NCI-H146 (cell line): ENCODE measurements at regions not wholly inside any gene's neighbourhood (a gene's known extent, or its start where the extent isn't known, plus 50 kb on each side); places are given as distances from the start of the nearest gene placed in this dataset.
"Not testable (repeated sequence)": the region's sequence is repeated elsewhere in the genome, so short reads cannot be mapped to it uniquely, and the experiment has no call there.

Experiments used
- DNase-seq: peaks from one replicate; lab custom pipeline; 2025; lab: John Stamatoyannopoulos, UW

DNA sequence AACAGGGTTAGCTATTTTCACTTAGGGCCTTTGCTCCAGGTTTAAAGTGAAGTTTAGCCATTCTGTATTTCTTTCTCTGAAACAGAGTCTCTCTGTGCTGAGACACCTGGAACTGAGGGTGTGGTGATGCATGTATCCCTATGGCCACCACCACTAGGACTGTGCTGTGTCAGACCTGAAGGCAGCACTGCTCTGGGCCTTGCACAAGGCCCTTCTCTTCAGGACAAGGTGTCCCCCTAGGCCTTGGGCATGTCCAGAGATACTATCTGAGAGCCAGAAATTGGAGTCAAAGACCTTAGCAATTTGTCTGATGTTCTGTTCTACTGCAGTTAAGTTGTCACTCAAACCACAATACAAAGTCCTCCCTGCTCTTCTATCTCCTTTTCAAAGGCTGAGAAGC is 1649.2 kb downstream of the AMY1C start:
- DNase-seq, result no peak

- DNase-seq, result no peak
Measured at GRCh38 chr1:105399716-105400115, 1650.0 kb downstream of the AMY1C start.

GRCh38 chr1:105416261-105416660 is 1640.2 kb upstream of the PRMT6 start:
- DNase-seq, result no peak

GRCh38 chr1:105419030-105419429 is 1637.4 kb upstream of the PRMT6 start:
- DNase-seq, result no peak

DNA sequence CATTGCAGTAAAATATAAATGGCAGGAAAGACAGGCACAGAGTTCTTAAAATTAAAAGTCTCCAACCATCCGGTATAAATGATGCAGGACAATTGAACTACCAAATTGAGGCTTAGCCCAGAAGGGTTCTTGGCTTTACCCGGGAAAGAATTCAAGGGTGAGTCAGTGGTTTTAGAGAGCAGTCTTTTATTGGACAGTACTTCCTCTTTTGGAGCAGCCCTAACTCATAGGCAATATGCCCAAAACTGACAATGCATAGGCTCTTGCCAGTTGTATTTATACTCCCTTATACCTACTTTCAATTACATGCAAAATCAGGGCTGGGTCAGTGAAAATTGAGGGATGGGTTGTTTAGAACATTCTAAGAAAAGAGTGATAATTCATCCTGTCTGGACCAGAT is 1628.9 kb upstream of the PRMT6 start:
- DNase-seq, result no peak

GRCh38 chr1:105436589-105437259 is 1619.8 kb upstream of the PRMT6 start:
- DNase-seq, result no peak

- no peak for DNase-seq
Measured at GRCh38 chr1:105437847-105438246, 1618.6 kb upstream of the PRMT6 start.

DNA sequence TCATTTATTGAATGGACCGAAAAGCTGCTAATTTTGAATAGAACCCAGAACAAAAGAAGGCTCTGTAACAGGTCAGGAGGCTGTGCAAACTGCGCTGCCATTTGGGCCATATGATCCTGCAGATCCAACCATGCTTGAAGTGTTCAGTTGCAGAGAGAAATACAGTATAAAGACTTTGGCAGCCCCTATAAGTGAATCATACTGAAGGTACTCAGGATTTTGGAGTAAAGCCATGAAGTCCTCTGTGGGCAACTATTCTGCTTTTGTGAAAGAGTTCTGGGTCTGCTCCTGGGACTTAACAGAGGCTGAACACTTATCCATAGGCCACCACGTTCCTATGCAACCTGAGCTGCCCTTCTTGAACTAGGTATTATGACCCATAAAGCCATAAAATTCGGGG is 1613.6 kb upstream of the PRMT6 start:
- no peak for DNase-seq

DNA sequence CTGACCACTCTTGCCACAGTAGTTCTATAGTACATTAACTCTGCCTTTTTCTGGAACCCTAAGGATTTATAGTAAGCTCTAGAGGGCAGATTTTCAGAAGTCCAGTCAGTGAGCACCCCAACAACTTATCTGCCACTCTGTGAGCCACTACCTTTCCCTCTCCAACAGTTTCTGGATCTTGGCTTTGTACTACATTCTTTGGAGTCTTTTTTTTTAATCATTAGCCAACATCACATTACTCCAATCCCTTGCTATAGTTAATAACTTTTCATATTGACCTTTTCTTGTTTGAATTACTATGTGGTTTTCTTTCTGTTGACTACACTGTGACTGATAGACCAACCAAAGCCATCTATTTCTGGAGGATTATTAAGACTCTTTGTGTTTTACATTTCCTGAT is 1596.7 kb upstream of the PRMT6 start:
- no peak for DNase-seq

DNA sequence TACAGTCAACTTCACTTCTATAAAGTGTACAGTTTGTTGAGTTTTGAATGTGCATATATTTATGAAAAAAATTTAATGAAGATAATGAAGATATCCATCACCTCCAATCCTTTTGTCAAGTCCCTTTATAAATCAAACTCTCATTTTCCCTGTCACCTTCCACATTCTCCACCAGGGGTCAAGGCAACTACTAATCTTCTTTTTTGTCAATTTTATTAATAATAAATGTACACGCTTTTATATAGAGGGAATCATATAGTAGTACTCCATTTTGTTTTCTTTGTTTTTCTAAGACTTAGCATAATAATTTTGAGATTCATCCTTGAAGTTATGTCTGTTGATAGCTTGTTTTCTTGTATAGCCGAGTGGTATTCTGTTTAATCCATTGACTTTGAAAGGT is 1594.2 kb upstream of the PRMT6 start:
- DNase-seq, result no peak

- no peak for DNase-seq
Measured at GRCh38 chr1:105467549-105467948, 1588.9 kb upstream of the PRMT6 start.

- DNase-seq, result not testable (repeated sequence)
Measured at GRCh38 chr1:105470541-105470940, 1585.9 kb upstream of the PRMT6 start.

DNA sequence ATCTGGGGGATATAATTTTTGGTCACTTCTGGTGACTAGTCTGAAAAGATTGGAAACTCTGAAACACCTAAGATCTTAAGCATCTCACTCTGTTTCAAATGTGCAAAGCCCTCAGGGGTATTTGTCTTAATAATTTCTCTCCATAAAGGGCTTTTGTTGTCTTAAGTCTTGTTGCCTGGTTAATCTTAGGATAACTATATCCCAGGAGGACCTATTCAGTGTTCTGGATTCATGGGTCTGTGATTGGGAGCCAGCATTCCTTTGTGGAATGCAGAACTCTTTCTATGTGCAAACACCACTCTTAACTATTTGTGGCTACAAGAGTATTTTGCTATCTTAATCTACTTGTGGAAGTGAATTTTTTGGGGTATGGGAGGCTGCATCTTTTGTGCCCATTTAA is 1573.0 kb upstream of the PRMT6 start:
- DNase-seq, result no peak

GRCh38 chr1:105485207-105485606 is 1571.3 kb upstream of the PRMT6 start:
- no peak for DNase-seq

DNA sequence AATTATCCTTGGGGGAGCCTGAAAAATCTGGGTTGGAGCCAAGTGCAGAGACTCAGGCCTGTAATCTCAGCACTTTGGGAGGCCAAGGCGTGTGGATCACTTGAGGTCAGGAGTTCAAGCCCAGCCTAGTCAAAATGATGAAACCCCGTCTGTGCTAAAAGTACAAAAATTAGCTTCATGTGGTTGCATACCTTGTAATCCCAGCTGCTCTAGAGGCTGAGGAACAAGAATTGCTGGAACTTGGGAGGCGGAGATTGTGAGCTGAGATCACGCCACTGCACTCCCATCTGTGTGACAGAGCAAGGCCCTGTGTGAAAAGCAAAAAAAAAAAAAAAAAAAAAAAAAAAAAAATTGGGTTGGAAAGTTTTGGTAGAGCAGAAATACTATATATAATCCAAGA is 1563.6 kb upstream of the PRMT6 start:
- no peak for DNase-seq

GRCh38 chr1:105516068-105516467 is 1540.4 kb upstream of the PRMT6 start:
- no peak for DNase-seq

GRCh38 chr1:105533996-105534395 is 1522.5 kb upstream of the PRMT6 start:
- no peak for DNase-seq

DNA sequence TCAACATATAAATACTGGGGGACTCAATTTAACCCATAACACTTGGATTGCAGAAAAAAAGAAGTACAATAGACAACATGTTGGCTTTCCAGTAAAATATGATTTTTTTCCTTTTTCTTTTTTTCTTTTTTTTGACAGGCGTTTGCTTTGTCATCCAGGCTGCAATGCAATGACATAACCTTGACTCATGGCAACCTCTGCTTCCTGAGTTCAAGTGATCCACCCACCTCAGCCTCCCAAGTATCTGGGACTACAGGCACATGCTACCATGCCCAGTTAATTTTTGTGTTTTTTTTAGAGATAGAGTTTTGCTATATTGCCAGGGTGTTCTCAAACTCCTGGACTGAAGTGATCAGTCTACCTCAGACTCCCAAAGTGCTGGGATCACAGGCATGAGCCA is 1512.0 kb upstream of the PRMT6 start:
- DNase-seq, result no peak

DNA sequence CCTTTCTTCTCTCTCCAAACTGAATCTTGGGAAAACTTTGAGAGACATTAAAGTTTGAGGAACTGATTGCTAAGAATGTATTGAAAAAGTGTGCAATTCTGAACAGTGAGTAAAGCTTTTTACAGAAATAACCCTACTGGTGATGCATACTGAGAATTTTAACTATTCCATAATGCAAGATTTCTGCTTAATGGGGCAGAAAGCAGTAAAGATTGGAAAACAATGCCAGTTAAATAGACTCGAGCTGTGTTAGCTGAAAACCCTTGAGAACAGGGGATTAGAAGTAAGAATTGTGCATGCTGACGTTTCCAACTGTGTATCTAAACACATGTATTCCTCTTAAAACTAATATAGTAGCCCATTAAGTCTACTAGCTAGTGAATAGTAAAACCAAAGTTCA is 1500.2 kb upstream of the PRMT6 start:
- DNase-seq, result no peak

DNA sequence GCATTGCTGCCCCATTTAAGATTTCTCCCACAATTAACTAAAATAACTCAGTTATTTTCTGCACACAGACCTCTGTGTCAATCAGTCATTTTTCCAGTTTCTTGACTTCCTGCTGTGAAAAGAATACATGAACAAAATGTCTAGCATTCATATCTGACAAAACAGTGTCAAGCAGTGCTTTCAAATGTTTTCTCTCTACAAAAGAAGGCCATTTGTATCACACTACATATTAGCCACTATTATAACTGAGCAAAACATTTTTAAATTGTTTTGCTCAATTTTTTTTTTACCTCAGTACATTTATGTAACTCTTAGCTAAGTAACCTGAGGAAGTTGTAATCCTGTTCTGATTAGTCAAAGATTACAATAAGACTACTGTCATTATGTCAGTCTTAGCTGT is 1498.5 kb upstream of the PRMT6 start:
- DNase-seq, result no peak

GRCh38 chr1:105565006-105565405 is 1491.5 kb upstream of the PRMT6 start:
- DNase-seq, result no peak

- no peak for DNase-seq
Measured at GRCh38 chr1:105585791-105586190, 1470.7 kb upstream of the PRMT6 start.

GRCh38 chr1:105591681-105592080 is 1464.8 kb upstream of the PRMT6 start:
- no peak for DNase-seq

- DNase-seq, result peak; percentile 36
Measured at GRCh38 chr1:105608713-105609112, 1447.8 kb upstream of the PRMT6 start.
